CD14-positive monocyte (primary cell): ENCODE measurements at regions not wholly inside any gene's neighbourhood (a gene's known extent, or its start where the extent isn't known, plus 50 kb on each side); places are given as distances from the start of the nearest gene placed in this dataset.

Source experiments
- DNase-seq, 3 donors: peaks; one replicate each; pipeline ENCODE4 v3.0.0-alpha.2; 2011 to 2022
- H2AFZ ChIP-seq: 2 replicates; pipeline ENCODE4 v1.6.0; 2012; ENCODE audit warnings: mild to moderate bottlenecking, low read depth, low read length, inconsistent platforms; ENCODE audit not compliant: insufficient read depth, poor library complexity, severe bottlenecking
- H3K27ac ChIP-seq, 2 donors: 1 replicate in 1 of 2; 2 replicates in 1 of 2; pipeline ENCODE4 v1.5.1; 2012 to 2013; ENCODE audit warnings: low read length in 2 of 2, control low read depth in 1 of 2, inconsistent platforms in 1 of 2, low read depth in 1 of 2, mild to moderate bottlenecking in 1 of 2
- H3K27me3 ChIP-seq, 2 donors: one replicate each; pipeline versions ENCODE4 v1.6.0 to v1.6.1; 2011 to 2013; ENCODE audit warnings: low read length in 2 of 2; ENCODE audit not compliant: control insufficient read depth in 2 of 2, insufficient read depth in 2 of 2
- H3K36me3 ChIP-seq, 2 donors: replicated peaks in 1 of 2; 1 replicate in 1 of 2; 2 replicates in 1 of 2; pipeline versions ENCODE4 v1.5.1 to v1.6.1; 2012 to 2013; ENCODE audit warnings: low read length in 2 of 2, control low read depth in 1 of 2, inconsistent platforms in 1 of 2, mild to moderate bottlenecking in 1 of 2; ENCODE audit not compliant: insufficient read depth in 2 of 2, control insufficient read depth in 1 of 2
- H3K4me1 ChIP-seq, 2 donors: 1 replicate in 1 of 2; 2 replicates in 1 of 2; pipeline versions ENCODE4 v1.5.1 to v1.6.1; 2012 to 2013; ENCODE audit warnings: low read length in 2 of 2, control low read depth in 1 of 2, inconsistent platforms in 1 of 2, mild to moderate bottlenecking in 1 of 2, moderate library complexity in 1 of 2; ENCODE audit not compliant: insufficient read depth in 2 of 2, control insufficient read depth in 1 of 2
- H3K4me2 ChIP-seq: replicated peaks from 2 replicates; pipeline ENCODE3; 2012; ENCODE audit warnings: low read length, moderate library complexity, mild to moderate bottlenecking; ENCODE audit not compliant: poor library complexity, severe bottlenecking; ENCODE audit errors: extremely low read depth
- H3K4me3 ChIP-seq, 3 experiments: fragments of 200-600 bp in 1 of 3; sonication (generic) in 1 of 3; replicated peaks in 1 of 3; 1 replicate in 2 of 3; 2 replicates in 1 of 3; pipeline ENCODE4 v1.5.1; 2011 to 2013; ENCODE audit warnings: low read length in 3 of 3, mild to moderate bottlenecking in 3 of 3, control low read depth in 2 of 3, low read depth in 2 of 3, inconsistent platforms in 1 of 3, moderate library complexity in 1 of 3
- H3K79me2 ChIP-seq: 2 replicates; pipeline ENCODE4 v1.6.0; 2012; ENCODE audit warnings: mild to moderate bottlenecking, control low read depth, inconsistent platforms, low read length, moderate library complexity; ENCODE audit not compliant: insufficient read depth
- H3K9ac ChIP-seq: 2 replicates; pipeline ENCODE4 v1.6.0; 2017; ENCODE audit warnings: low read length, mild to moderate bottlenecking; ENCODE audit not compliant: insufficient read depth, poor library complexity, severe bottlenecking
- H3K9me3 ChIP-seq, 2 donors: replicated peaks in 1 of 2; 1 replicate in 1 of 2; 2 replicates in 1 of 2; pipeline versions ENCODE4 v1.5.1 to v1.6.1; 2012 to 2013; ENCODE audit warnings: low read length in 2 of 2, control low read depth in 1 of 2; ENCODE audit not compliant: control insufficient read depth in 1 of 2, insufficient read depth in 1 of 2
- H4K20me1 ChIP-seq: 2 replicates; pipeline ENCODE4 v1.6.0; 2012; ENCODE audit warnings: mild to moderate bottlenecking, low read length, control low read depth, moderate library complexity; ENCODE audit not compliant: insufficient read depth
- H3K27ac Mint-ChIP-seq, 7 donors: one replicate each; pipeline ENCODE4 v1.8.0; 2020; ENCODE audit warnings: mild to moderate bottlenecking in 7 of 7, mixed read lengths in 7 of 7, moderate library complexity in 6 of 7, inconsistent platforms in 2 of 7
- H3K27me3 Mint-ChIP-seq, 3 donors: one replicate each; pipeline ENCODE4 v1.8.0; 2021 to 2022; ENCODE audit warnings: low read depth in 3 of 3, mild to moderate bottlenecking in 3 of 3, mixed read lengths in 3 of 3, moderate library complexity in 3 of 3, inconsistent platforms in 1 of 3
- H3K36me3 Mint-ChIP-seq, 2 donors: one replicate each; pipeline ENCODE4 v1.8.0; 2020; ENCODE audit warnings: mixed read lengths in 2 of 2, inconsistent platforms in 1 of 2, mild to moderate bottlenecking in 1 of 2
- H3K4me1 Mint-ChIP-seq: one replicate; pipeline ENCODE4 v1.8.0; 2020; ENCODE audit warnings: mild to moderate bottlenecking, mixed read lengths
- H3K4me3 Mint-ChIP-seq, 2 donors: one replicate each; pipeline ENCODE4 v1.8.0; 2020; ENCODE audit warnings: mild to moderate bottlenecking in 2 of 2, mixed read lengths in 2 of 2, moderate library complexity in 1 of 2
- H3K9me3 Mint-ChIP-seq, 7 donors: one replicate each; pipeline ENCODE4 v1.8.0; 2020 to 2022; ENCODE audit warnings: mixed read lengths in 7 of 7, mild to moderate bottlenecking in 6 of 7, moderate library complexity in 6 of 7, inconsistent platforms in 2 of 7
- WGBS: methylation state at CpG from one replicate; pipeline ENCODE4 v1.1.5; 2013; ENCODE audit warnings: missing lambda C conversion rate; ENCODE audit not compliant: insufficient coverage; 5-methylcytosine and 5-hydroxymethylcytosine counted together
- intact Hi-C, 2 donors: fragments of 100-400 bp; cut with micrococcal nuclease; formaldehyde crosslinking; loops; one replicate each; pipeline versions ENCODE4 v1.15.0 to v1.15.1; 2023
- TF ChIP-seq, protein P1 (sequence below): fragments of 200-600 bp; IDR thresholded peaks from one replicate; pipeline ENCODE4 v1.8.0; 2022; ENCODE audit warnings: antibody characterized with exemption, mild to moderate bottlenecking

DNA sequence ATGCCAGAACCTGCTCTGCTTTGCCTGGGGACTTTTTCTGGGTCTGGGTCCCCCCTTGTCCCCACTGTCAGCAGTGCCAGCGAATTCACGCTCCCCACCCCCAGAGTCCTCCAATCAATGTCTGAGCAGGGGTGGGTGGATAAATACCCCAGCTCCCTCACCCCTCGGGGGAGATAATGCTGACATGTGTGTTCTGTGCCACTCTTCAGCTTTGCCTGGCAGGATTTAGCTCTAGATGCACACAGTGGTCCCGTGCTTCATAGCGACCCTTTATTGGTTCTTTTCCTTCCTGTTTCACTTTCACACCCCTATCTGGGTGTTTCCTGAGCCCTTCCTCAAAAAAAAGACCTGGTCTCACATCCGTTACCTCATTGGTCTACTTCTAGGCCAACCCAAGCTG lies 277.0 kb downstream of the NPIPA8 start:
- peaks cover 0 to 5% (median 0%) of the 10 kb centered on the region in 7 donors for H3K9me3 Mint-ChIP-seq
- WGBS, result no CpG with 5 or more reads among the region's 6 CpGs
- Histone ChIP-seq H3K4me3 (no peak overlapping the region), H3K79me2 (no peaks in the 10 kb centered on the region), H3K9me3 (no peaks in the 10 kb centered on the region), H3K4me2 (no peak overlapping the region), H3K27ac (no peak overlapping the region), H2AFZ (no peak overlapping the region), H3K9ac (no peak overlapping the region), H3K36me3 (no peaks in the 10 kb centered on the region), H3K4me1 (no peaks in the 10 kb centered on the region), H4K20me1 (no peaks in the 10 kb centered on the region), H3K27me3 (no peaks in the 10 kb centered on the region)
- peaks cover 3 to 6% (median 6%) of the 10 kb centered on the region in 3 donors for H3K27me3 Mint-ChIP-seq
- TF ChIP-seq, protein P1, sequence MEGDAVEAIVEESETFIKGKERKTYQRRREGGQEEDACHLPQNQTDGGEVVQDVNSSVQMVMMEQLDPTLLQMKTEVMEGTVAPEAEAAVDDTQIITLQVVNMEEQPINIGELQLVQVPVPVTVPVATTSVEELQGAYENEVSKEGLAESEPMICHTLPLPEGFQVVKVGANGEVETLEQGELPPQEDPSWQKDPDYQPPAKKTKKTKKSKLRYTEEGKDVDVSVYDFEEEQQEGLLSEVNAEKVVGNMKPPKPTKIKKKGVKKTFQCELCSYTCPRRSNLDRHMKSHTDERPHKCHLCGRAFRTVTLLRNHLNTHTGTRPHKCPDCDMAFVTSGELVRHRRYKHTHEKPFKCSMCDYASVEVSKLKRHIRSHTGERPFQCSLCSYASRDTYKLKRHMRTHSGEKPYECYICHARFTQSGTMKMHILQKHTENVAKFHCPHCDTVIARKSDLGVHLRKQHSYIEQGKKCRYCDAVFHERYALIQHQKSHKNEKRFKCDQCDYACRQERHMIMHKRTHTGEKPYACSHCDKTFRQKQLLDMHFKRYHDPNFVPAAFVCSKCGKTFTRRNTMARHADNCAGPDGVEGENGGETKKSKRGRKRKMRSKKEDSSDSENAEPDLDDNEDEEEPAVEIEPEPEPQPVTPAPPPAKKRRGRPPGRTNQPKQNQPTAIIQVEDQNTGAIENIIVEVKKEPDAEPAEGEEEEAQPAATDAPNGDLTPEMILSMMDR, result no peak
- no peaks in the 10 kb centered on the region for H3K4me1 Mint-ChIP-seq
- H3K4me3 Mint-ChIP-seq, result no peak overlapping the region
- intact Hi-C loops, result no loop called here
- H3K36me3 Mint-ChIP-seq, result no peaks in the 10 kb centered on the region
- H3K27ac Mint-ChIP-seq, result no peak overlapping the region
- no peak for DNase-seq

DNA sequence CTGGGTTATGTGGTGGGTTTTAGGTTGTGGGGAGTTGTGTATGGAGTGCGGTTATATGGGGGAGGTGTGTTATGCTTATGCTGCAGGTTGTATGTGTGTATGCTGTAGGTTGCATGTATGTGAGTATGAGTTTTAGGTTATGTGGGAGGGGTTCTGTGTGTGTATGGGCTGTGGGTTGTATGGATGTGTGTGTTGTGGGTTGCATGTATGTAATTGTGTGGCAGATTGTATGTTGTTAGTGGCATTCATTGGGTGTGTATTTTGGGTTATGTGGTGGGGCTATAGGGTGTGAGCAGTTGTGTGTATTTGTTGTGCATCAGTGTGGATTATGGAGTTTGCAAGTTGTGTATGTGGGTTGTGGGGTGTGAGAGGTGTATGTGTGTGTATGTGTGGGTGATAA lies 277.4 kb downstream of the NPIPA8 start:
- TF ChIP-seq, protein P1, result no peak
- Histone ChIP-seq H3K9ac (no peak overlapping the region), H3K4me2 (no peak overlapping the region), H3K27ac (no peak overlapping the region), H3K4me3 (no peak overlapping the region), H3K36me3 (no peaks in the 10 kb centered on the region), H3K4me1 (no peaks in the 10 kb centered on the region), H3K9me3 (no peaks in the 10 kb centered on the region), H2AFZ (no peak overlapping the region), H3K79me2 (no peaks in the 10 kb centered on the region), H3K27me3 (no peaks in the 10 kb centered on the region), H4K20me1 (no peaks in the 10 kb centered on the region)
- Mint-ChIP-seq H3K4me1 (no peaks in the 10 kb centered on the region), H3K4me3 (no peak overlapping the region), H3K27ac (no peak overlapping the region), H3K9me3 (peaks cover 0 to 5% (median 0%) of the 10 kb centered on the region in 7 donors), H3K36me3 (no peaks in the 10 kb centered on the region), H3K27me3 (peaks cover 3 to 6% (median 6%) of the 10 kb centered on the region in 3 donors)
- intact Hi-C loops, result no loop called here
- WGBS, result 94% methylated on average over 1 of the region's 1 CpG
- DNase-seq, result no peak
